BE2C (cell line): ENCODE measurements at regions not wholly inside any gene's neighbourhood (a gene's known extent, or its start where the extent isn't known, plus 50 kb on each side); places are given as distances from the start of the nearest gene placed in this dataset.

Source experiments
- DNase-seq: peaks from one replicate; pipeline ENCODE4 v3.0.0-alpha.2; 2020
- H3K27me3 ChIP-seq: fragments of 250-450 bp; sonication (Bioruptor Pico); 2 replicates; pipeline ENCODE4 v1.5.1; 2020; ENCODE audit warnings: mild to moderate bottlenecking
- H3K36me3 ChIP-seq: fragments of 250-450 bp; sonication (Bioruptor Pico); 2 replicates; pipeline ENCODE4 v1.5.1; 2020; ENCODE audit warnings: mild to moderate bottlenecking
- H3K4me1 ChIP-seq: fragments of 250-450 bp; sonication (Bioruptor Pico); 2 replicates; pipeline ENCODE4 v1.5.1; 2020
- H3K4me3 ChIP-seq: 2 replicates; pipeline ENCODE4 v1.5.1; 2011; ENCODE audit warnings: low read depth, low read length
- H3K9me3 ChIP-seq: fragments of 250-450 bp; sonication (Bioruptor Pico); 2 replicates; pipeline ENCODE4 v1.5.1; 2020
- CTCF ChIP-seq: IDR thresholded peaks from 2 replicates; pipeline ENCODE4 v1.5.1; 2012; ENCODE audit warnings: mild to moderate bottlenecking, low read depth, low read length

GRCh38 chr5:122584411-122585300 is 190.2 kb upstream of the SNX2 start:
- TF ChIP-seq CTCF: no peak
- H3K4me3 ChIP-seq: no peak overlapping the region
- DNase-seq: no peak
- no peaks in the 10 kb centered on the region for H3K9me3 ChIP-seq
- H3K27me3 ChIP-seq: peaks cover 19% of the 10 kb centered on the region
- H3K4me1 ChIP-seq: no peaks in the 10 kb centered on the region
- H3K36me3 ChIP-seq: no peaks in the 10 kb centered on the region

- peaks cover 19% of the 10 kb centered on the region for H3K27me3 ChIP-seq
- no peaks in the 10 kb centered on the region for H3K36me3 ChIP-seq
- H3K9me3 ChIP-seq: no peaks in the 10 kb centered on the region
- no peak for TF ChIP-seq CTCF
- no peak overlapping the region for H3K4me3 ChIP-seq
- no peak for DNase-seq
- no peaks in the 10 kb centered on the region for H3K4me1 ChIP-seq
Measured at GRCh38 chr5:122585371-122585770, 189.5 kb upstream of the SNX2 start.

- H3K4me3 ChIP-seq: no peak overlapping the region
- H3K27me3 ChIP-seq: peaks cover 19% of the 10 kb centered on the region
- DNase-seq: no peak
- no peaks in the 10 kb centered on the region for H3K36me3 ChIP-seq
- no peaks in the 10 kb centered on the region for H3K9me3 ChIP-seq
- no peaks in the 10 kb centered on the region for H3K4me1 ChIP-seq
- no peak for TF ChIP-seq CTCF
Measured at GRCh38 chr5:122586351-122586750, 188.5 kb upstream of the SNX2 start.

- DNase-seq: no peak
- no peaks in the 10 kb centered on the region for H3K36me3 ChIP-seq
- H3K9me3 ChIP-seq: no peaks in the 10 kb centered on the region
- TF ChIP-seq CTCF: no peak
- H3K4me3 ChIP-seq: no peak overlapping the region
- no peaks in the 10 kb centered on the region for H3K4me1 ChIP-seq
- no peaks in the 10 kb centered on the region for H3K27me3 ChIP-seq
Measured at GRCh38 chr5:122591828-122592227, 183.1 kb upstream of the SNX2 start.

- TF ChIP-seq CTCF: no peak
- no peaks in the 10 kb centered on the region for H3K36me3 ChIP-seq
- DNase-seq: no peak
- H3K4me3 ChIP-seq: no peak overlapping the region
- no peaks in the 10 kb centered on the region for H3K4me1 ChIP-seq
- H3K27me3 ChIP-seq: no peaks in the 10 kb centered on the region
- H3K9me3 ChIP-seq: no peaks in the 10 kb centered on the region
Measured at GRCh38 chr5:122599000-122599399, 175.9 kb upstream of the SNX2 start.

GRCh38 chr5:122600924-122601323 is 174.0 kb upstream of the SNX2 start:
- no peak for DNase-seq
- H3K9me3 ChIP-seq: no peaks in the 10 kb centered on the region
- H3K36me3 ChIP-seq: no peaks in the 10 kb centered on the region
- H3K4me1 ChIP-seq: no peaks in the 10 kb centered on the region
- no peak for TF ChIP-seq CTCF
- no peak overlapping the region for H3K4me3 ChIP-seq
- H3K27me3 ChIP-seq: no peaks in the 10 kb centered on the region
